SKM-1 (cell line): ENCODE measurements at regions not wholly inside any gene's neighbourhood (a gene's known extent, or its start where the extent isn't known, plus 50 kb on each side); places are given as distances from the start of the nearest gene placed in this dataset.
"Not testable (repeated sequence)": the region's sequence is repeated elsewhere in the genome, so short reads cannot be mapped to it uniquely, and the experiment has no call there.

Experiments
- DNase-seq: peaks from one replicate; lab custom pipeline; 2025; ENCODE audit not compliant: unreplicated experiment; lab: John Stamatoyannopoulos, UW

DNA sequence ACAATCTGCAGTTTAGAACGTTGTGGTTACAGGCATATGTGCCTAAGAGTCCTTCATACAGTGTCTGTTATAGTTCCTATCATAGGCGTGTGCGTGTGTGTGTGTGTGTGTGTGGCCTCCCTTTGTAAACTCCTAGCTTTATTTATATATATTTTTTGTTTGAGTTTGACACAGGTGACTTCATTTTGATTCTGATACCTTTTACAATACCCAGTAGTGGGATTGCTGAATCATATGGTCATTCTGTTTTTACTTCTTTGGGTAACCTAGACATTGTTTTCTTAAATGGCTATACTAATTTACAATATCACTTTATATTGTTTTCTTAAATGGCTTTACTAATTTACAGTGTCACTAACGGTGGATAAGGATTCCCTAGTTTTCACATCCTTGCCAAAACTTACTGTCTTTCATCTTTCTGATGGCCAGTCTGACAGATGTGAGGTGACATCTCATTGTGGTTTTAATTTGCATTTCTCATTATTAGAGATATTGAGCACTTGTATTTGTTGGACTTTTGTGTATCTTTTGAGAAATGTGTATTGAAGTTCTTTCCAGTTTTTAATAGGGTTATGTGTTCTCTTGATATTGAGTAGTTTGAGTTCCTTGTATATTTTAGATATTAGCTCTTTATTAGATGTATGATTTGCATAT is 211.1 kb upstream of the NUDT6 start:
- no peak for DNase-seq

DNA sequence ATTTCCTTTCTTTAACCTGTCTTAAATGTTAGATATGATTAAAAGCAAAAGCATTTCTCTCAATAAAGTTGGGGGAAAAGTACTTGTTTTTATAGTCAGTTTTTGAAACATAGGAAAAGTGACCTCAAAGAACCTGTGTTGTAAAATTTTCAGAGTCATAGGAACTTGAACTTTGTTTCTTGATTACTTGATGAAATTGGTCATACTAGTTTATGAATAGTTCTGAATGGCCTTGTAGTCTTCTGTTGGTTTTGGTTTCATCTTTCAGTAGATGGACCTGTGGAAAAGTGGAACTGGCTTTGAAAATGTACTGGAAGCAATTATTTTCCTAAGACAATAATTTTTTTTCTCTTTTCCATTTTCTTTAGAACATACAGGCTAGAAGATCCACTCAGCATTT is 222.2 kb upstream of the NUDT6 start:
- no peak for DNase-seq

DNA sequence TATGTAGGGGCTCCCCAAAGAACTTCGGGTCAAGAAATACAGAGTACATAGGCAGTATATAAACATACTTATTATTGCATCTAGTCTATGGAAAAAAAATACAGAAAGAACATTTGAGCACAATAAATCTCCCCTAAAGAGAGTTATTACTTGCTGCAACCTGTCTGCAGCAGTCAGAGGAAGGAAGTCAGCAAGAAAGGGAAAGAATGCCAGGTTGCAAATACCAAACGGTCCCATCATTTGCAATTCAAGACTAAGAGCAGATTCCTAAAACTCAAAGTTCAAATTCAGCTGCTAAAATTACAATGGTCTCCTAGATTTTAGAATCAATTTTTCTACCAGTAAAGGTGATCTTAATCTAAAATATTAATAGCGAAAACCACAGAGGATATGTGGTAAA is 236.2 kb upstream of the NUDT6 start:
- no peak for DNase-seq

DNA sequence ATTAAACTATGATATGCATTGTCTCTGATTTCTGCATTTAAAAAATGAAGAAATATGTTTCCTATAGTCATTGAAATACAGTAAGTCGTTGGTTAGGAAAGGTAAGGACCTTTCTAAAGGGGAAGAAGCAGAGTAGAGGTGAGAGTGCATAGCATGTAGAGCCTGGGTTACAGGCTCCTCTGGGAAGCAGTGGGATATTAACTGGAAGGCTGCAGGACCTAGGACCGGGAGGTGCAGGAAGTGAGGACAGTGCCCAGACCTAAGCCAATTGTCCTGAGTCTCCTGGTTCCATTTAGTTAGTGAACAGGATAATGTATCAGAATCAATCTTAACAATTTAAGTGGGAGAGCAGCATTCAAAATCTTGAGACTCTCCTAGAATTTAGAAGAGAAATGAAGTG is 237.1 kb upstream of the NUDT6 start:
- no peak for DNase-seq

DNA sequence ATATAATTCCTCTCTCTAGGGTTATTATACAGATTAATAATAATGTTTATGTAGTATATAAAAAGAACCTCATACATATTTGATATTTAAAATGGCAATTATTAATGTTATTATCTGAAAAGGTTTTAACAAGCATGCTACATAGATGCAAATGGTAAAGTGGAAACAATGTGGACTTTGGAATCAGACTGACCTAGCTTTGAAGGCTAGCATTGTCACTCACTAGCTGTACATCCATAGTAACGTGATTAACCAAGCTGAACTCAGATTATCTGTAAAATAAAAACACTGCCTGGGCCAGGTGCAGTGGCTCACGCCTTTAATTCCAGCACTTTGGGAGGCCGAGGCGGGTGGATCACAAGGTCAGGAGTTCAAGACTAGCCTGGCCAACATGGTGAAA is 233.7 kb upstream of the SPRY1 start:
- no peak for DNase-seq

DNA sequence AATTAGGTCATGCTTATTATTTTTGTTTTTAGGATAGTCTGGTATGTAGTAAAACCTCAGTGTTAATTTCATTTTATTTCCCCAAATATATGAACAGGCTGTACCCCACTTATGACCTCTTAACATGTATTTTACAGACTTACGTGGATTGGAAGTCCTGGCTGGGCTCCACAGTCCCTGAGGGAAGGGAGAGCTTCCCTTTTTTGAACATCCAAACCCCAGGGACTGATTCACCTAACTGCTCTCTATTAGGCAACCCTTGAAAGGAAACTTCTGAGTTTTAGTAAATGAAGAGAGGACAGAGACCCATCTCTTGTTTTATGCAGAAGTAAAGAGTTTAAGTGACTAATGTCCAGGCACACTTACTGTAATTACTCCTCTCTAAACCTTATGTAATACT is 233.1 kb upstream of the SPRY1 start:
- DNase-seq: peak; percentile 56

DNA sequence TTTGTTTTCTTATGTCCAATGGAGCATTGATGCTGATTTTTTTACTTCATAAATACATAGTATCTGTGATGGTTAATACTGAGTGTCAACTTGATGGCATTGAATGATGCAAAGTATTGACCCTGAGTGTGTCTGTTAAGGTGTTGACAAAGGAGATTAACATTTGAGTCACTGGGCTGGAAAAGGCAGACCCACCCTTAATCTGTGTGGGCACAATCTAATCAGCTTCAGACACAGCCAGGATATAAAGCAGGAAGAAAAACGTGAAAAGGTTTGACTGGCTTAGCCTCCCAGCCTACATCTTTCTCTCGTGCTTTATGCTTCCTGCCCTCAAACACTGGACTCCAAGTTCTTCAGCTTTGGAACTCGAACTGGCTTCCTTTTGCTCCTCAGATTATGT is 230.6 kb upstream of the SPRY1 start:
- no peak for DNase-seq

DNA sequence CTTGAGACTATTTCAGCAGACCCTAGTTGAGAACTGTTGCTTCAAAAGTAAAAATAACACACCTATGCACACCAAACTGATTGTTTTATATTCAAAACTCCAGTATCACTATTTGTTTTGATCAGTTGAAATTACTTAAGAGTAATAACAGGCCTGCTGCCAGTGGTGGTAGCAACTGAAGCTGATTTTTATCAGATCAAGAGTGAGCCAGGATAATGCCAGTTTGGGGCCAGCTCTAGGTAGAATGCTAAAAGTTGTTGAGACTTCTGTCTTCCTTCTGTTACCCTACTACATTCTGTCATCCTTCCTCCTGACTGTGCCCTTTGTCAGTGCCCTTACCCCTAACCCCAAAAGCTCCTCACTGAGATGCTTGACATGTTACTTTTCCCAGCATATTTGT is 228.7 kb upstream of the SPRY1 start:
- DNase-seq: no peak

DNA sequence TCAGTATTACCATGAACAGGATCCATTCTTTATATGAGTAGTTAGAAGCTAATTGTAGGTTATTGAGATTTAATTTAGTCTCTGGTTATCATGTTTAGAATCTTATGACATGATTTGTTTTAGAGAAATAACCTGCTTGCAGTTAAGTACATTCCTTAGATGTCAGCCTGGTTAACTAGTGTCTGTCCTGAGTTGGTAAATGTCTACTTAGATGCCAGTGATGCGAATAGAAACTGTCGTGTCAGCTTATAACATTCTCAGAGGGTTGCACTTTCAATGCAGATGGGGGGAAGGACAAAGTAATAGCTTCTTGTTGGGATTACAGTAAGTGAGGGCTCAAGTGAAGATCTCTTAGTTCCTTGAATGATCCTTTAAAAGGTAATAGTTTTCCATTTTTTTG is 227.8 kb upstream of the SPRY1 start:
- DNase-seq: no peak

DNA sequence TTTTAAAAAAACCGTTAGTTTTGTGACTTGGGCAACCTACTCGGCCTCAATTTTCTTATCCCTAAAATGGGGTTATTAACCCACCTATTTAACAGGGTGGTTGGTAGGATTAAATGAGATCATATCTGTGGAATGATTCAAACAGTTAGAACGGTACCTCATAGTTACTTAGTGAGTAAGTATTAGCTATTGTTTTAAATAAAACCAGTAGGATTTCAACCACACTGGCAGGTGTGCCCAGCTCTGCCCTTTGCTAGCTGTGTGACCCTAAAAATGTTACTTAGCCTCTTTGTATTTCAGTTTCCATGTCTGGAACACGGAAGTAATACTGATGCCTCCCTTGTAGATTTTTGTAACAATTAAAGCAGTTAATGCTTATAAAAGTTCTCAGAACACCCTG is 225.8 kb upstream of the SPRY1 start:
- no peak for DNase-seq

DNA sequence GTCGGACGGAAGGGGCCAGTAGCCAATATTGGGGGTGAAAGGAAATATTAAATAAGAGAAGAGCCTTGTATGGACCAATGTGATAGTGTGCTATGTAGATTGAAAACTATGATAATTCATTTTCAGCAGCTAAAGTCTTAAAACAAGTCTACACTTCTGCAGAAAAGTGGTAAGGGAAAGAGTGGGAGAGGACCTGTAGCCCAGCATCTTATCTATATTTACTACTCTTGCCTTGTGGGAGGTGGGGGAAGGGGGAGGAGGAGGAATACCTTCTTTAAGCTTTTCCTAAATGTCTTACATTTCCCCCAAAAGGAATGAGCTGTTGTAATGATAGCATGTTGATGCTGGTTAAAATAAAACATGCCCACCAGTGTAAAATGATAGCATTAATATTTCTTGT is 220.0 kb upstream of the SPRY1 start:
- DNase-seq: no peak

DNA sequence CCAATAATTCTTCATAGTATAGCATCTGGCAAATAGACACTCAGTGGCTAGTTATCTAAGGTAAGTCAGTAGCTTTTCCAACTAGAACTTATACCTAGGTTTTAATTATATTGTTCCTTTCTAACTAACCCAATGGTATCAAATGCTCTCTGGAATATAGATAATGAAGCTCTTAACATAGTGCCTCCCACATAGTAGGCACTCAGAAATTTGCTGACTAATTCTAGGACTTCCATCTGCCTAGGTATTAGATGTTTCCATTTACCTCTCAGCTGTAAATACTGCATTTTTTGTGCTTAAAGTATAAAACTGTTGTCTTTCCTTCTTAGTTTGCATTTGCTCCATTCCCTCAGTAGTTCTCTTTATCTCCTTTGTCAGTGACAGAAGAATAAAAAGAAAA is 214.3 kb upstream of the SPRY1 start:
- DNase-seq: no peak

DNA sequence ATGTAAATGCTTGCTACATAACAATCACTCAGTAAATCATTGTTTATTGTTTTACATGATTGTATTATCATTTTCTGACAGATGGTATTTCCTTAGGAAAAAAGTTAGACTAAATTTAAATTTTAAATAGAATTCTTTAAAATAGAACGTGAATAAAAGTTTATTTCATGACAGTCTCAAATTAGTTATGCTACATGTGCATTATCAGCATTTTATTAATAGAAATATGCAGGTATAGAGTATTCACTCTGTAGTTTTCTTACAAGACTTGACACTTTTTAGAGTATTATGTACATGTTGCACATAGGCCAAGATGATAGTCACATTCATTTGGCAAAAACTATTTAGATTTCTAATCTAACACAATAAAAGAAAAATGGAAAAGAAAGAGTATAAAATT is 213.3 kb upstream of the SPRY1 start:
- DNase-seq: no peak

DNA sequence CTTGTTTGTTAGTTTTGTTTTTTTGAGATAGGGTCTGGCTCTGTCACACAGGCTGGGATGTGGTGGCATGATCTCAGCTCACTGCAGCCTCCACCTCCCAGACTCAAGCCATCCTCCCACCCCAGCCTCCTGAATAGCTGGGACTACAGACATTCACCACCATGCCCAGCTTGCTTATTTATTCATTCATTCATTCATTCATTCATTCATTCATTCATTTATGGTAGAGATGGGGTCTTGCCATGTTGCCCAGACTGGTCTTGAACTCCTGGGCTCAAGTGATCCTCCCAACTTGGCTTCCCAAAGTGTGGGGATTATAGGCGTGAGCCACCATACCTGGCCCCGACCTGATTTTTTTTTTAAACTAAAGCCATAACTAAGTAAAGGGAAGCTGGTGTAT is 212.8 kb upstream of the SPRY1 start:
- DNase-seq: not testable (repeated sequence)

DNA sequence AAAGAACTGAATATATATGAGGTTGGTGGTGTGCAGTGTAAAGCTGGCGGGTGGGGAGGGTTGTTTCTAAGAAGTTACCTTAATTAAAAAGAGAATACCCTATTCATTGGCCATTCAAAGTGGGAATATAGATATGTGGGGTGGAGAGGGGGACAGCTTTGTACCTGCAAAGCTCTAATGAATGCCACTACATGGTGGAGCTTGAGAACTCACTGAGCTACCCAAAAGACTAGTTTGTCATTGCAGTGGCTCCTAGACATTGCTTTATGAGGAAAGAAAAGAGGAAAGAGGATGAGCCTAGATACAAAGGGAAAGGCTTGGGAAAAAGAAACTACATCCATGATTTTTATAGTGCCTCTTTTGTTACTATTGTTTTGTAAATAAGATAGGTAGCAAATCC is 209.9 kb upstream of the SPRY1 start:
- DNase-seq: no peak

DNA sequence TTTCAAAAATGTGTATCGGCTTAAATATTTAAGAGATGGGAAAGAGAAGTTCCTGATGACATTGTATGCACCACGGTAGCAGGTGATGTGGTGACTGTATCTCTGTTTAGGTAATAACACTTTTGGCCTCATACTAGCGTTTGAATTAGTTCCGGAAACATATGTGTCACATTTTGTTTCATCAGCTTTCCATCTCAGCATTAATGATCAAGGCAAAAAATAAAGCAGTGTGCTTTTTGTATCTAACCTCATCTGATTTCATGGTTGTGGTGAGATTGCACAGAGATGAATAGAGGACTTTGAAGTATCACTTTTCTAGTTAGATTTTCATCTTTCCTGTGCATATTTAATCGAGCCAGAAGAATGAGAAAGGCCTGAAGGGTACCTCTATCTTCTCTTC is 206.4 kb upstream of the SPRY1 start:
- DNase-seq: no peak

DNA sequence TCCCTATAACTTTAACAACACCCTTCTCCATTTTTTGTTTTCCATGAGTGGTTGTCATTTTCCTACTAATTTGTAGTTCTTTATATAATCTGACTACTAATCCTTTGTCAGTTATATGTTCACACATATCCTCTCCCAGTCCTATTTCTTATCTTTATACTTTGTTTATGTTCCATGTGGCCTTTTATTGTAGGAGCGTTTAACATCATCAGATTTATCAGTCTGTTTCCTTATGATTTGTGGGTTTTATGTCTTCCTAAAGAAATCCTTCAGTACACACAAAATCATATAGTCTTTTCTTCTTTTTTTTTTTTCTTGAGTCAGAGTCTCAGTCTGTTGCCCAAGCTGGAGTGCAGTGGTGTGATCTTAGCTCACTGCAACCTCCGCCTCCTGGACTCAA is 204.9 kb upstream of the SPRY1 start:
- no peak for DNase-seq

DNA sequence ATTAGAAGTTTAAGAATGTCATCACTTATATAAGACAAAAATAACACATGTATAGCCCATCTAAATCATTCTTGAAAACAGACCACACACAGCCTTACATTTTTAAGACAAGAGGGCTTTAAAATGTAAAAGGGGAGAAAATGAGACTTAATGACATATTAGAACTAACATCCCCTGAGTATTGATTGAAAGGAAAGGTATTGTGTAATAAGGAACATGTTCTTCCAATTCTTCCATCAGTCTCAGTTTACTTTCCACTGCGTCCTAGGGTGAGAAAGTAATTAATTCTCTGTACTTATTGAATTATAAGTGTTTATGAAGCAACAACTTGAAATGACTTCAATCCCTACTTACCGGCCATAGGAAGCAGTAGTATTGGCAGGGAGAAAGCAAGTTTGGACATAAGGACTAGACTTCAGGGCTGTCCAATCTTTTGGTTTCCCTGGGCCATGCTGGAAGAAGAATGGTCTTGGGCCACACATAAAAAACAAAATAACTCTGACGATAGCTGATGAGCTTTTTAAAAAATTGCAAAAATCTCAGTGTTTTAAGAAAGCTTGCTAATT is 202.7 kb upstream of the SPRY1 start:
- no peak for DNase-seq

DNA sequence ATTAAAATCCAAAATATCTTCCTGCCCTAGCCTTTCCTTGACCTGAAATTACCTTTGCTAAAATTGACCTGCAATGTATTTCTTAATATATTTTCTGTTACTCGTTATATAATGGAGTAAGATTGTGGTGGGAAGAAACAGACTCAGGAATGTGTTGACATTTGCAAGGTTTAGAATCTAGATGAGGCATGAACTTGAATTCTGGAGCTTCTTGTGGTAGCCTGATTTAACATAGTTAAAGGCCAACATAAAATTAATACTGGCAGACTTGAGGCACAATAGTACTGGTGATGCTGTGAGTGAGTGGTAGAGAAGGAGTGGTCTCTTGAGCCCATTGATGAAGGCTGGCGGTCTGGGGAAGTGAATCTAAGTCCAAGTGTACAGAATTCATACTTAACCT is 197.9 kb upstream of the SPRY1 start:
- no peak for DNase-seq

DNA sequence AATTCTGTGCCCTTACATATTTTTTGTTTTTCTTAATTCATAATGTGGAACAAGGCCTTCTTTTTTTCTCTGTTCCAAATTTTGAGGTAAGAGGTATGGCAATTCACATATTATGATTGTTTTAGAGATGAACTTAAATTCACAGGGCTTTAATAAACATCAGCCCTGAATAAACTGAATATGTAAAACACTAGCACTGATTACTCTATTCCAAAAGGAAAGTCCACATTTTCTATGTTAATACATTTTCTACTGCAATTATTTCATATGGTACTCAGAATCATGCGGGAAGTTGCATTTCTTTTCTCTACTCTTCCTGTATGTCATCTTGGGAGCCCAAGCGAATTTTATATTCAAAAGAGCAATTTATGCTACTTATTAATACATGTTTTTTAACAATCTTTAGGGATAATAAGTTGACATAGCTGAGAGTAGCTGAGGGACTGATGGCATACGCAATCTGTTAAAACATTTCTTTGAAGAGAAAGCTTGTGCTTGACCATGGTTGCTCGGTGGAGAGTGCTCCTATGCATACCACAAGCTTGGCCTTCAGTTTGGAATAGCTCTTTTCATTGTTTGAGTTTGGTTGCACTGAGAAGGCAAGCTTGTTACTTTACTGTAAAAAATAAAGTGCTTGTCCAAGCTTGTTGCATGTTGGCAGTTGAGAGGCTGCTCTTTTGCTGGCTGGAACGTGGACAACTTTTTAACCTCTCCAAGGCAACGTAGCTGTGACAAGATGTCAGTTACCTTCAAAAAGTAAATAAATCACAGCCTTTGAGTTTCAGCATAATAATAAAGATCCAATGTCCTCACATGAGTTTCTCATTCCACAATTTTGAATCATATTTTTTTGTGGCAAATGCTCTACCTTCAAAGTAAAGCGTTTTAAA is 196.3 kb upstream of the SPRY1 start:
- DNase-seq: no peak

DNA sequence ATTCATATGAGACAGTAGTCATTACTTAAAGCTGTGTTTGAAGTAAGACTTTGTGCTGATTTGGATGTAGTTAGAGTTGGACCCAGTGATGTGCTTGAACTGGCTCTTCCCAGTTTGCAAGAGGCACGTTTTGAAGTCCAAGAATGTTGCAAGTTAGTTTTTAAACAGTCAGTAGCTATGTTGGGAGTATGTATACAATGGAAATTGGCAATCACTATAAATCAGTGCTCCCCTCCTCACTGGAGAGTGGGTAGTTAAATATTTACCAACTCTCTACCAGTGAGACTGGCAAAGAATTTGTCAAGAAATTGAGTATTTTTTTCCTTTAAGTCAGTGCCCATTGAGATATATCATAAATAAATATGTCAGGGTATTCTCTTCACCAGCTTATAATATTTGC is 191.9 kb upstream of the SPRY1 start:
- no peak for DNase-seq

DNA sequence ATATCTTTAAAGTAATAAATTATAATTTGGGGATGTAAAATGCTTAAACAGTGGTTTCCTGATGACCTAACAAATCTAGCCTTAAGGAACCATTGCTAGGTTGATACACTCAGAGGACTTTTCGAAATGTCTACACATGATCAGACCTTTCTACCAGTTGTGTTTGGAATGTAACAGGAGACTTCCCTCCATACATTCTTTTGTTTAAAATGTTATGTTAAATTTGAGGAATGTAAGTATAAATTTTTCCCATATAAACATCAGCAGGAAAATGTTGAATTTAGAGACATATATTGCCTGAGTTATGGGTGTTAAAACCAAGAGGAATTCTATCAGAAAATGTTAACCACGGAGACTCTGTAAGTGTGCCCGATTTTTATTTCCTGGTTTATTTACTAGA is 190.6 kb upstream of the SPRY1 start:
- no peak for DNase-seq
